Body of pancreas (tissue), 4 donors: ENCODE measurements at regions not wholly inside any gene's neighbourhood (a gene's known extent, or its start where the extent isn't known, plus 50 kb on each side); places are given as distances from the start of the nearest gene placed in this dataset.

Experiments used
- POLR2A ChIP-seq, 3 donors: fragments of 450-650 bp; IDR thresholded peaks; one replicate each; pipeline ENCODE4 v1.6.1; 2016; ENCODE audit warnings: antibody characterized with exemption in 3 of 3, mild to moderate bottlenecking in 2 of 3
- TF ChIP-seq, protein P1 (sequence below), 7 experiments: fragments of 450-650 bp in 4 of 7; fragments of 200-600 bp in 3 of 7; sonication (generic) in 3 of 7; IDR thresholded peaks; one replicate each; pipeline ENCODE4 v1.5.1; 2016 to 2019; ENCODE audit warnings: antibody characterized with exemption in 7 of 7

DNA sequence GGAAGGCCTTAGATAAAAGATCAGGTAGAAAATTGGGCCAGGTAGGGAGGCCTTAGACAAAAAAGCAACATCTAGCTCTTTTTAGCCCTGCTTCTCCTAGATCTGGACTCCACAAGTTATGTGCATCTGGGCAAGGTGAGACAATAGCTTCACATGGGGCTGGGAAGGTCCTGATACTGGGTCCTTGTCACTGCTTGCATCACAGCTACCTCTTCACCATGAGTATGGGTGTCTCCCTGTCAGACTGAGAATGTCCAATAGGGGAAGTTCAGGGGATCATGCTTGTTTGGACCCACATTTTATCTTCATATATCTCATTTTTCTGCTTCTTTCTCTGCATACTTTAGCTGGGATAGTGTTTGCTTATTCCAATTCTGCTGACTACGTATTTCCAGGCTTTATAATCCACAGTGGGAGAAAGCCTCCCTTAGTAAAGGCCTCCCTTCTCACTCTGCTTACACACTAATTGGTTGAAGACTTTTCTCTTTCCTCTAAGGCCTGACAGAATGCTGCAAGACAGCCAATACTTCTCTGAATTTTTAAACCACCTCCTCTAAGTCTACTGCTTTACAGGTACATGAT lies 189.6 kb downstream of the CYRIA start:
- TF ChIP-seq, protein P1, sequence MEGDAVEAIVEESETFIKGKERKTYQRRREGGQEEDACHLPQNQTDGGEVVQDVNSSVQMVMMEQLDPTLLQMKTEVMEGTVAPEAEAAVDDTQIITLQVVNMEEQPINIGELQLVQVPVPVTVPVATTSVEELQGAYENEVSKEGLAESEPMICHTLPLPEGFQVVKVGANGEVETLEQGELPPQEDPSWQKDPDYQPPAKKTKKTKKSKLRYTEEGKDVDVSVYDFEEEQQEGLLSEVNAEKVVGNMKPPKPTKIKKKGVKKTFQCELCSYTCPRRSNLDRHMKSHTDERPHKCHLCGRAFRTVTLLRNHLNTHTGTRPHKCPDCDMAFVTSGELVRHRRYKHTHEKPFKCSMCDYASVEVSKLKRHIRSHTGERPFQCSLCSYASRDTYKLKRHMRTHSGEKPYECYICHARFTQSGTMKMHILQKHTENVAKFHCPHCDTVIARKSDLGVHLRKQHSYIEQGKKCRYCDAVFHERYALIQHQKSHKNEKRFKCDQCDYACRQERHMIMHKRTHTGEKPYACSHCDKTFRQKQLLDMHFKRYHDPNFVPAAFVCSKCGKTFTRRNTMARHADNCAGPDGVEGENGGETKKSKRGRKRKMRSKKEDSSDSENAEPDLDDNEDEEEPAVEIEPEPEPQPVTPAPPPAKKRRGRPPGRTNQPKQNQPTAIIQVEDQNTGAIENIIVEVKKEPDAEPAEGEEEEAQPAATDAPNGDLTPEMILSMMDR (IDR thresholded peaks at IDR 0.05): no peak
- TF ChIP-seq POLR2A (IDR thresholded peaks at IDR 0.05): no peak
